H1 (cell line): ENCODE measurements at regions not wholly inside any gene's neighbourhood (a gene's known extent, or its start where the extent isn't known, plus 50 kb on each side); places are given as distances from the start of the nearest gene placed in this dataset.

ENCODE experiments used
- CTCF ChIA-PET: fragments of 300-600 bp; sonication (Branson Sonifier 250); formaldehyde crosslinking; loops from one replicate; lab custom pipeline; 2021; ENCODE audit not compliant: partially characterized antibody; lab: Charles Lee
- POLR2A ChIA-PET: fragments of 300-600 bp; sonication (Branson Sonifier 250); formaldehyde crosslinking; loops from one replicate; lab custom pipeline; 2021; ENCODE audit warnings: inconsistent platforms; ENCODE audit not compliant: partially characterized antibody; lab: Charles Lee
- DNase-seq, 2 experiments: peaks; one replicate each; pipeline versions ENCODE4 v3.0.0 to v3.0.0-alpha.2; 2010 to 2022; ENCODE audit warnings: low spot score in 2 of 2, low read depth in 1 of 2, mixed read lengths in 1 of 2
- FAIRE-seq: peaks from 2 replicates; lab custom pipeline; 2011; peaks lifted over from hg19 to GRCh38; lab: Jason Lieb, UNC
- H2AFZ ChIP-seq: 2 replicates; pipeline ENCODE4 v1.8.1; 2012; ENCODE audit warnings: low read length, inconsistent platforms
- H2AK5ac ChIP-seq: 2 replicates; pipeline ENCODE4 v1.6.1; 2013; ENCODE audit warnings: low read depth, low read length
- H2BK120ac ChIP-seq: replicated peaks from 2 replicates; pipeline ENCODE3; 2013; ENCODE audit warnings: low read depth, low read length, inconsistent platforms
- H2BK12ac ChIP-seq: 2 replicates; pipeline ENCODE4 v1.6.1; 2013; ENCODE audit warnings: low read depth, low read length
- H2BK15ac ChIP-seq: 2 replicates; pipeline ENCODE4 v1.6.1; 2013; ENCODE audit warnings: low read length
- H2BK20ac ChIP-seq: 2 replicates; pipeline ENCODE4 v1.6.1; 2013; ENCODE audit warnings: low read length
- H2BK5ac ChIP-seq: 2 replicates; pipeline ENCODE4 v1.6.1; 2013; ENCODE audit warnings: low read depth, low read length
- H3K14ac ChIP-seq: 2 replicates; pipeline ENCODE4 v1.6.1; 2013; ENCODE audit warnings: inconsistent platforms; ENCODE audit not compliant: insufficient read length
- H3K18ac ChIP-seq: 2 replicates; pipeline ENCODE4 v1.6.1; 2013; ENCODE audit warnings: low read length; ENCODE audit errors: extremely low read depth
- H3K23ac ChIP-seq: 2 replicates; pipeline ENCODE4 v1.6.1; 2013; ENCODE audit warnings: inconsistent platforms; ENCODE audit not compliant: insufficient read length
- H3K23me2 ChIP-seq: 2 replicates; pipeline ENCODE4 v1.6.1; 2013; ENCODE audit warnings: low read depth, low read length
- H3K27ac ChIP-seq: 2 replicates; pipeline ENCODE4 v1.6.1; 2011; ENCODE audit warnings: low read depth, low read length, inconsistent platforms
- H3K27me3 ChIP-seq, 4 experiments: replicated peaks in 1 of 4; 1 replicate in 1 of 4; 2 replicates in 3 of 4; pipeline versions ENCODE4 v1.6.1 to v1.8.1; 2011 to 2013; ENCODE audit warnings: low read length in 3 of 4, mild to moderate bottlenecking in 3 of 4, inconsistent platforms in 2 of 4, mixed read lengths in 2 of 4, moderate library complexity in 1 of 4; ENCODE audit not compliant: control insufficient read depth in 3 of 4, insufficient read depth in 3 of 4; ENCODE audit errors: extremely low read depth in 1 of 4
- H3K36me3 ChIP-seq, 4 experiments: 2 replicates each; pipeline versions ENCODE4 v1.6.1 to v1.8.1; 2011 to 2013; ENCODE audit warnings: mild to moderate bottlenecking in 4 of 4, low read length in 3 of 4, moderate library complexity in 2 of 4, control low read depth in 1 of 4, inconsistent platforms in 1 of 4; ENCODE audit not compliant: insufficient read depth in 4 of 4, control insufficient read depth in 2 of 4
- H3K4ac ChIP-seq: replicated peaks from 2 replicates; pipeline ENCODE3; 2013; ENCODE audit warnings: low read length, low read depth, mixed read lengths, inconsistent platforms; ENCODE audit not compliant: insufficient read length
- H3K4me1 ChIP-seq, 4 experiments: replicated peaks in 1 of 4; 1 replicate in 1 of 4; 2 replicates in 3 of 4; pipeline versions ENCODE4 v1.6.1 to v1.8.1; 2011 to 2013; ENCODE audit warnings: low read length in 3 of 4, inconsistent platforms in 2 of 4, mixed read lengths in 1 of 4; ENCODE audit not compliant: insufficient read depth in 4 of 4, control insufficient read depth in 3 of 4
- H3K4me2 ChIP-seq, 2 experiments: 2 replicates each; pipeline versions ENCODE4 v1.6.1 to v1.8.1; 2011 to 2013; ENCODE audit warnings: low read depth in 2 of 2, low read length in 2 of 2, control low read depth in 1 of 2, inconsistent platforms in 1 of 2, mild to moderate bottlenecking in 1 of 2; ENCODE audit not compliant: insufficient read depth in 1 of 2
- H3K4me3 ChIP-seq, 4 experiments: fragments of 200-600, 300-600 bp in 1 of 4; sonication (generic), shearing (Covaris generic), sonication (Bioruptor Twin) in 1 of 4; 2 replicates each; pipeline versions ENCODE4 v1.5.1 to v1.8.1; 2011 to 2016; ENCODE audit warnings: low read length in 4 of 4, low read depth in 3 of 4, control low read depth in 2 of 4, inconsistent platforms in 2 of 4, mild to moderate bottlenecking in 2 of 4, mixed read lengths in 1 of 4, moderate library complexity in 1 of 4; ENCODE audit not compliant: insufficient read depth in 2 of 4; ENCODE audit errors: extremely low read depth in 1 of 4
- H3K56ac ChIP-seq: replicated peaks from 2 replicates; pipeline ENCODE3; 2013; ENCODE audit warnings: low read depth, mild to moderate bottlenecking, mixed read lengths, low read length, inconsistent platforms; ENCODE audit not compliant: insufficient read length
- H3K79me1 ChIP-seq: 2 replicates; pipeline ENCODE4 v1.6.1; 2013; ENCODE audit warnings: low read depth, low read length, control low read depth
- H3K79me2 ChIP-seq, 2 experiments: 2 replicates each; pipeline versions ENCODE4 v1.6.1 to v1.8.1; 2012 to 2013; ENCODE audit warnings: low read length in 2 of 2, mild to moderate bottlenecking in 2 of 2, inconsistent platforms in 1 of 2; ENCODE audit not compliant: insufficient read depth in 2 of 2, control insufficient read depth in 1 of 2
- H3K9ac ChIP-seq, 4 experiments: replicated peaks in 1 of 4; 1 replicate in 1 of 4; 2 replicates in 3 of 4; pipeline versions ENCODE4 v1.6.1 to v1.8.1; 2011 to 2013; ENCODE audit warnings: low read depth in 3 of 4, low read length in 3 of 4, control low read depth in 2 of 4, mild to moderate bottlenecking in 2 of 4, moderate library complexity in 2 of 4, inconsistent platforms in 1 of 4; ENCODE audit errors: extremely low read depth in 1 of 4
- H3K9me3 ChIP-seq, 2 experiments: 2 replicates each; pipeline versions ENCODE4 v1.6.1 to v1.8.1; 2012 to 2013; ENCODE audit warnings: mild to moderate bottlenecking in 2 of 2, moderate library complexity in 2 of 2, control low read depth in 1 of 2, inconsistent platforms in 1 of 2, low read depth in 1 of 2, low read length in 1 of 2, mixed read lengths in 1 of 2; ENCODE audit not compliant: insufficient read depth in 2 of 2
- H4K20me1 ChIP-seq, 2 experiments: replicated peaks in 1 of 2; 2 replicates each; pipeline versions ENCODE3 to v1.8.1; 2011 to 2013; ENCODE audit warnings: inconsistent platforms in 2 of 2, low read length in 2 of 2, mild to moderate bottlenecking in 1 of 2; ENCODE audit not compliant: insufficient read depth in 2 of 2, control insufficient read depth in 1 of 2
- H4K5ac ChIP-seq: 2 replicates; pipeline ENCODE4 v1.6.1; 2013; ENCODE audit warnings: low read length, low read depth, mixed read lengths, inconsistent platforms; ENCODE audit not compliant: insufficient read length
- H4K8ac ChIP-seq: 2 replicates; pipeline ENCODE4 v1.8.0; 2013; ENCODE audit warnings: mild to moderate bottlenecking, moderate library complexity, low read length, inconsistent platforms; ENCODE audit not compliant: insufficient read depth; ENCODE audit errors: extremely low read depth
- H4K91ac ChIP-seq: replicated peaks from 2 replicates; pipeline ENCODE3; 2013; ENCODE audit warnings: low read length, mixed read lengths, inconsistent platforms; ENCODE audit not compliant: insufficient read length
- BRCA1 ChIP-seq: IDR thresholded peaks from 2 replicates; pipeline ENCODE4 v1.6.1; 2012; ENCODE audit warnings: low read depth, low read length, improper control_type of control experiment
- CBX8 ChIP-seq: fragments of 300-800, 300-1000 bp; sonication (generic); IDR thresholded peaks from 2 replicates; pipeline ENCODE4 v1.7.1; 2016; ENCODE audit warnings: low read depth, low read length, borderline replicate concordance
- CHD1 ChIP-seq: IDR thresholded peaks from 2 replicates; pipeline ENCODE4 v1.6.1; 2012; ENCODE audit warnings: low read depth, low read length, improper control_type of control experiment
- CHD2 ChIP-seq: IDR thresholded peaks from 2 replicates; pipeline ENCODE4 v1.6.1; 2012; ENCODE audit warnings: low read length, improper control_type of control experiment
- JUN ChIP-seq: IDR thresholded peaks from 2 replicates; pipeline ENCODE4 v1.6.1; 2011; ENCODE audit warnings: low read depth, mild to moderate bottlenecking, improper control_type of control experiment, low read length
- KDM4A ChIP-seq: IDR thresholded peaks from one replicate; pipeline ENCODE4 v1.7.1; 2012; ENCODE audit warnings: low read depth, mild to moderate bottlenecking, moderate library complexity, low read length, inconsistent platforms; ENCODE audit not compliant: severe bottlenecking
- NANOG ChIP-seq: IDR thresholded peaks from 2 replicates; pipeline ENCODE4 v1.6.1; 2011; ENCODE audit warnings: low read length, low read depth, mild to moderate bottlenecking, inconsistent platforms; ENCODE audit not compliant: insufficient read depth, poor library complexity, severe bottlenecking
- SIX5 ChIP-seq: IDR thresholded peaks from 2 replicates; pipeline ENCODE4 v1.6.1; 2011; ENCODE audit warnings: mild to moderate bottlenecking, low read depth, low read length
- SP1 ChIP-seq: IDR thresholded peaks from 2 replicates; pipeline ENCODE4 v1.6.1; 2011; ENCODE audit warnings: low read depth, low read length
- SRF ChIP-seq: IDR thresholded peaks from 2 replicates; pipeline ENCODE4 v1.6.1; 2011; ENCODE audit warnings: mild to moderate bottlenecking, low read depth, low read length, moderate library complexity
- TBP ChIP-seq: IDR thresholded peaks from 2 replicates; pipeline ENCODE4 v1.6.1; 2011; ENCODE audit warnings: low read depth, low read length, improper control_type of control experiment
- WGBS, 2 experiments: shearing (Covaris generic) in 1 of 2; methylation state at CpG; one replicate each; pipeline versions ENCODE4 v1.1.6 to v1.1.7; 2013 to 2015; ENCODE audit warnings: low lambda C conversion rate in 2 of 2, mixed read lengths in 2 of 2, inconsistent platforms in 1 of 2, low coverage in 1 of 2, missing lambda C conversion rate in 1 of 2; ENCODE audit not compliant: insufficient replicate concordance in 2 of 2, insufficient coverage in 1 of 2, insufficient read length in 1 of 2; ENCODE audit errors: extremely low coverage in 1 of 2, missing lambda C conversion rate in 1 of 2; 5-methylcytosine and 5-hydroxymethylcytosine counted together
- TF ChIP-seq, protein P1 (sequence below): IDR thresholded peaks from 2 replicates; pipeline ENCODE4 v1.6.1; 2012; ENCODE audit warnings: inconsistent platforms

DNA sequence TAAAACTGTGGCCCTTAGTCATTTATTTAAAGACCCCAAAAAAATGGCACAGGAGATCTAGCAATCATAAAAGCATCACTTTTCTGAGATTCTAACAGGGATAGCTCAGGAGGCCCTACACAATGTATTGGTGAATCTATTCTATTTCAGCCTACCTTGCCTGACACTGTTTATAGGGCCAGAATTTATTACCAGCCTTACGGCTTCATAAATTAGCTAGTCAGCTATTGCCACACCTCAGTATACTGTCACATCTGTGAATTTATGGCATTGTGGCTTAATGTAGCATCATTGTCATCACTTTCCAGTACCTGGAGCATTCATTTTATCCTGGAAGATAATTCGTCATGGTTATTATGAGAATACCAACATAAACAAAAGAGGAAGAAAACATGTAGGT, 121.2 kb upstream of the ERG start:
- peaks cover 11% of the 10 kb centered on the region; the same call in 1 of the 2 replicates for H3K23me2 ChIP-seq
- no peak overlapping the region for H3K9ac ChIP-seq
- no peak overlapping the region for H2BK12ac ChIP-seq
- no peak overlapping the region for H2BK20ac ChIP-seq
- no peaks in the 10 kb centered on the region; a peak in 1 of 8 replicates for H3K36me3 ChIP-seq
- peaks cover 0 to 4% of the 10 kb centered on the region in 2 experiments; a peak in 2 of 4 replicates for H3K79me2 ChIP-seq
- H3K79me1 ChIP-seq: no peaks in the 10 kb centered on the region
- H3K4me2 ChIP-seq: no peak overlapping the region
- H4K8ac ChIP-seq: no peak overlapping the region
- H2BK5ac ChIP-seq: no peak overlapping the region
- no peak overlapping the region for H4K5ac ChIP-seq
- H3K27me3 ChIP-seq: no peaks in the 10 kb centered on the region
- H3K4me1 ChIP-seq: no peaks in the 10 kb centered on the region; a peak in 1 of 7 replicates
- H3K4ac ChIP-seq: no peak overlapping the region
- ChIA-PET POLR2A (no interaction called here), CTCF (interaction anchor here (0.5 to 1.9 kb wide), 3 partner anchors 9 to 444 kb away, joined by 3 to 9 read pairs (median 3); no protein-coding TSS in a partner anchor)
- H2BK15ac ChIP-seq: no peak overlapping the region
- H3K27ac ChIP-seq: no peak overlapping the region
- H3K9me3 ChIP-seq: no peaks in the 10 kb centered on the region
- no peak overlapping the region for H2BK120ac ChIP-seq
- H3K23ac ChIP-seq: no peak overlapping the region
- FAIRE-seq (no peak), DNase-seq (no peak)
- H3K14ac ChIP-seq: no peak overlapping the region
- WGBS, 2 experiments: 92% methylated on average over 2 of the region's 2 CpGs; no CpG with 5 or more reads in 1 of the 2 experiments
- H2AFZ ChIP-seq: no peak overlapping the region
- TF ChIP-seq CBX8 (no peak), SP1 (no peak), BRCA1 (no peak), SIX5 (no peak), NANOG (no peak), CHD1 (no peak), JUN (no peak), CHD2 (no peak), KDM4A (no peak), SRF (no peak), TBP (no peak)
- TF ChIP-seq, protein P1, sequence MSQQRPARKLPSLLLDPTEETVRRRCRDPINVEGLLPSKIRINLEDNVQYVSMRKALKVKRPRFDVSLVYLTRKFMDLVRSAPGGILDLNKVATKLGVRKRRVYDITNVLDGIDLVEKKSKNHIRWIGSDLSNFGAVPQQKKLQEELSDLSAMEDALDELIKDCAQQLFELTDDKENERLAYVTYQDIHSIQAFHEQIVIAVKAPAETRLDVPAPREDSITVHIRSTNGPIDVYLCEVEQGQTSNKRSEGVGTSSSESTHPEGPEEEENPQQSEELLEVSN: no peak
- no peak overlapping the region for H3K18ac ChIP-seq
- no peak overlapping the region for H3K56ac ChIP-seq
- no peak overlapping the region for H2AK5ac ChIP-seq
- H4K91ac ChIP-seq: no peak overlapping the region
- peaks cover 0 to 10% of the 10 kb centered on the region in 2 experiments for H4K20me1 ChIP-seq
- H3K4me3 ChIP-seq: no peak overlapping the region
